ENCODE measurements at regions not wholly inside any gene's neighbourhood (a gene's known extent, or its start where the extent isn't known, plus 50 kb on each side); places are given as distances from the start of the nearest gene placed in this dataset.

DNA sequence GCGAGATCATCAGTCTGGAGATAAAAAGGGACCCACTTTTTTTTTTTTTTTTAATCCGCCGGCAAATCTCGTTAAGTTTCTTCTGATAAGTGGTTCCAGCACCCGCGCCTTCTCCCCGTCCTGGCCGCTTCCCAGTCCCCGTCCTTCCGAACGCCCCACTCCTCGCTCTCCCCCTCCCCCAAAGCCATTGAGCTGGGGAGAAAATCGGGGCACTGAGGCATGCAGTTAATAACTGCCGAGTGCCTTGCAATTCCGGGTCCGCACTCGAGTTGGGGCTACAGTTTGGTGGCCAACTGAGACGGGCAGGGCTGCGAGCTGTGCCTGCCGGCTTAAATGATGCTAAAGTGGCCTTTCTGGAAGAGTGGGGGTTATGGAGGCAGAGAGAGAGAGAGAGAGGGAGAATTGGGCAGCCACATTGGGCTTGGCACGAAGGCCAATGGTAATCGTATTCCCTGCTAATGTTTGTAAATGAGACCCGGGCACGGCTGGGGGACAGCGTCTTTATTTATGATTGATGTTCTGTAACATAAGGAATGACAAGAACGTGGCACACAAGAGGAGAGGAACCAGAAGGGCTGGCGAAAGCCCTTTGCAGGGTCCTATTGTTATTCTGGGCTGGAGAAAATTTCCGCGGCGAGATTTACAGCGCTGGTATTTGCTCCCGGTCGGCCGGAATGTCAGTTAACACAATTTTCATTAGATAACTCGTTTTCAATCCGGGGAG is 115.4 kb upstream of the MYL2 start:
- DNase-seq (ENCODE audit: low spot score): no peak
- TF ChIP-seq CTCF (IDR thresholded peaks at IDR 0.05; ENCODE audit: extremely low read depth, insufficient read depth, missing control alignments): no peak
- in situ Hi-C loops (cut with MboI; ENCODE audit: low pct_unique_long_range_greater_than_20kb, low sequenced_read_pairs, unreplicated experiment): no loop called here

- DNase-seq (ENCODE audit: low spot score): no peak
Measured at GRCh38 chr12:111034886-111035577, 114.7 kb upstream of the MYL2 start.

GRCh38 chr12:111034083-111034885 is 113.9 kb upstream of the MYL2 start, which contains the start of gene CUX2:
TSS of gene CUX2 (plus strand) at chr12:111034165.
- no peak for DNase-seq (ENCODE audit: low spot score)
- in situ Hi-C loops (cut with MboI; ENCODE audit: low pct_unique_long_range_greater_than_20kb, low sequenced_read_pairs, unreplicated experiment): no loop called here
- no peak for TF ChIP-seq CTCF (IDR thresholded peaks at IDR 0.05; ENCODE audit: extremely low read depth, insufficient read depth, missing control alignments)

More at GRCh38 chr12:111034886-111035577, 114.7 kb upstream of the MYL2 start:
- in situ Hi-C loops (cut with MboI; ENCODE audit: low pct_unique_long_range_greater_than_20kb, low sequenced_read_pairs, unreplicated experiment): no loop called here
- no peak for TF ChIP-seq CTCF (IDR thresholded peaks at IDR 0.05; ENCODE audit: extremely low read depth, insufficient read depth, missing control alignments)

- peak; percentile 33 for TF ChIP-seq CTCF (IDR thresholded peaks at IDR 0.05; ENCODE audit: extremely low read depth, insufficient read depth, missing control alignments)
- in situ Hi-C loops (cut with MboI; ENCODE audit: low pct_unique_long_range_greater_than_20kb, low sequenced_read_pairs, unreplicated experiment): no loop called here
- DNase-seq (ENCODE audit: low spot score): no peak
Measured at GRCh38 chr12:111033281-111034082, 113.1 kb upstream of the MYL2 start.

DNA sequence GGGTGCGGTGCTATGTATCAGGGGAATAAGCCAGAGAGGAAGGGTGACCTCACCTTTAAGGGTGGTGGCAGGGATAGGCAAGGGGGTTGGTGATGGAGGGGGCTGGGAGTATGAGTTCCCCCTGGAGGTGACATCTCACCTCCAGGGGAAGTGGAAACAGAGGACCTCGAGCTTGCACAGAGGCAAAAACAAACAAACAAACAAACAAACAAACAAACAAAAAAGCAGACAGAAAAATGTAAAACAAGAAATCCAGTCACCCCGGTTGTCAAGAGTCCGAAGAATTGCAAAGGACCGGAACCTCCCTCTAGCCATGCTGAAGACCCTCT is 112.2 kb upstream of the MYL2 start:
- TF ChIP-seq CTCF (IDR thresholded peaks at IDR 0.05; ENCODE audit: extremely low read depth, insufficient read depth, missing control alignments): no peak
- no peak for DNase-seq (ENCODE audit: low spot score)
- in situ Hi-C loops (cut with MboI; ENCODE audit: low pct_unique_long_range_greater_than_20kb, low sequenced_read_pairs, unreplicated experiment): no loop called here
